ENCODE measurements at regions not wholly inside any gene's neighbourhood (a gene's known extent, or its start where the extent isn't known, plus 50 kb on each side); places are given as distances from the start of the nearest gene placed in this dataset.

GRCh38 chr5:176711883-176712282 is 64.6 kb downstream of the TSPAN17 start:
- no peak for DNase-seq

DNA sequence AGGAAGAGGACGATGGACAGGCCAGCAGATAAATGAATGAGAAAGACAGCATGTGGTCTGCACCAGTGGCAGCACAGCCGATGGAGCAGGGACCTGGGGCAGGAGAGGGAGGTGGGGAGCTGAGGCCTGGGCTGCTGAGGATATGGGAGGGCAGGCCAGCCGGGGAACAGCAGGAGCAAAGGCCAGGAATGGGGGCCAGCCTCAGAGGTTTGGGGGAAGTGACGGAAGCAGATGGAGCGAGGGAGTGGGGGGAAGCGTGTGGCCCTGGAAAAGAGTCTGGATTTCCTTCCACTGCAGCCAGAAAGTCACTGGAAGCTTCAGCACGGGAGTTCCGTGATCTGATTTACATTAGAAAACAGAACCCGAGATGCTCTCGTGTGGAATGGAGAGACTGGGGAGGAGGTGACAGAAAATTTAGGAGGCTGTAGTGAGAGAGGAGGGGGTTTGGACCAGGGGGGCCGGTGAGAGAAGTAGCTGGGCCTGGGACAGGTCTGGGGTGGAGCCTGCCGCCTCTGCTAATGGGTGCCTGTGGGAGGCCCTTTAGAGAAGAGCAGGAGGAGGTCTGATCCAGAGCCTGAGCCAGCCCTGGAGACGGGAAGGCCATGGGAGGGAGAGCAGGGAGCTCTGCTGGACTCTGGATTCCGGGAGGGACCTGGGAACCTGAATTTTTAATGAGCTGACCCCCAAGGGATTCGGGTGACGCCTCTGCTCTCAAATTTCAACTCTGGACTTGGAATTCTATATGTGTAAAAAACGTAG is 65.4 kb downstream of the TSPAN17 start:
- no peak for DNase-seq

DNA sequence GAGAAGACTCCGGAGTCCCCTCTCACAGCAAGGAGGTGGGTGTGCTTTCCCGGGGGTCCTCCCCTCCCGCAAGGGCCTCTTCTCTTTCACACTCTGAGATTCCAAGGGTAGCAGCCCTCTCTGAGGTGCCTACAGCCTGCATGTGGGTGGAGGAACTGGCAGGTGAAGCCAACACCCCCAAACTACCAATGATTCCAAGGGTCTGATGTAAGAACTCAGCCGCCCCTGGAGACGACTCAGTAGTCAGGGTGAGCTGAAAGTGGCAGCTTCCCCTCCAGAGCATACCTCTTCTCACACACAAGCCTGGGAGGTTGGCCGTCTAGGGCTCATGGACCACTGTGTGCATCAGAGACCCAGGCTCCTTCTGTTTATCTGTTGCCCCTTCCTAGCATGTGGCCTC is 66.1 kb downstream of the TSPAN17 start:
- DNase-seq: no peak

DNA sequence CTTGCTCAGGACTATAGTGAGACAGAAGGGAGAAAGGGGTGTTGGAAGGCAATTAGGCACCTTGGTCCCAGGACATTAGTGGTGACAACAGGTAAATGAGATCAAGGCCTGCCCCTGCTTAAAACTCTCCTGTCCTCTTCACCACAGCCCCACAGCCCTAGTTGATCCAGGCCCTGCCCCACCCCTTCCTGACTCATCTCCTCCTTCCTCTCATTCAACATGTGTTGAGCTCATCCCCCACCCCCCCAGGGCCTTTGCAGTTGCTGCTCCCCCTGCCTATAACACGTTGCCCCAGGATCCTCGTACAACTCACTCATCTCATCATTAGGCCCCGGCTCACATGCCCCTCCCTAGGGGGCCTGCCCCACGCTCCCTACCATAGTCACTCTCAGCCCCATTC is 66.8 kb downstream of the TSPAN17 start:
- DNase-seq: no peak

GRCh38 chr5:176716320-176716719 is 69.0 kb downstream of the TSPAN17 start:
- no peak for DNase-seq

DNA sequence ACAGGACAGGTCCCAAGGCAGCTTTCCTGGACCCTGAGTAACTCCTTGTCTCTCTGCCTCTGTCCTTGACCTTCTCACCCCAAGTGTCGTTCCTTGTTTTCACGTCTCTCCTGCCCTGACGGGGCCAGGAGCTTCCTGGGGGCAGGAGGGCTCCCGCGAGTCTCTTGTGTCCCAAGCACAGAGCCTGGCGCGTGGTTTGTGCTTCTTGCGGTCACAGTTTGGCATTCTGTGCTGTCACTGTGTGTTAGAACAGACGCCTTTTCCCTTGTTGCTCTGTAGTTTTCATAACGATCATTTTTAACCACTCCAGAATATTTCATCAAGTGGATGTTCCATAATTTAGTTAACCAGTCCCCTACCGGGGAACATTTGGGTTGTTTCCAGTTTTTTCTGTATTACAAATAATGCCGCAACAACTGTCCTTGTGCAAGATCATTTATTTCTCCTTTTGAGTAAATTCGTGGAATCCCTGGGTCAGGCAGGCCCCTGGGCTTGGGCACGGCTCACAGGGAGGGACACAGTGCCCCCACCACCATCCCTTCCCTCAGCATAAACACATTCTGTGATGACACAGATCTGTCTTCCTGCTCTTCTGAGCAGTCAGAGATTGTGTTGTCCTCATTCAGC is 71.9 kb downstream of the TSPAN17 start:
- no peak for DNase-seq

DNA sequence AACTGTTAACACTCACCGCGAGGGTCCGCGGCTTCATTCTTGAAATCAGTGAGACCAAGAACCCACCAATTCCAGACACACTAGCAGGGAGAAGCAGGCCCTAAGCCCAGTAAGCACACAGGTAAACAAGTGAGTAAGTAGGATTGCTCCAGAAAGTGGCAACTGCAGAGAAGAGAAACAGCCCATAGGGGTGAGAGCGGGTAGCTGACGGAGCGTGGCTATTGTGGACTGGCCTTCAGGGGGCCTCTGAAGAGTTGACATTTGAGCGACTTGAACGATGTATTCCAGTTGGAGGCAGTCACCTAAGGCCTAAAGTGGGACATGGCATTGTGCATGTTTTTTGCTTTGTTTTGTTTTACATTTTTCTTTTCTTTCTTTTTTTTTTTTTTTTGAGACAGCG is 74.2 kb downstream of the TSPAN17 start:
- no peak for DNase-seq

- no peak for DNase-seq
These were observed 75.5 kb downstream of the TSPAN17 start for GRCh38 chr5:176722757-176723156.

GRCh38 chr5:176723440-176723839 is 76.2 kb downstream of the TSPAN17 start:
- no peak for DNase-seq

DNA sequence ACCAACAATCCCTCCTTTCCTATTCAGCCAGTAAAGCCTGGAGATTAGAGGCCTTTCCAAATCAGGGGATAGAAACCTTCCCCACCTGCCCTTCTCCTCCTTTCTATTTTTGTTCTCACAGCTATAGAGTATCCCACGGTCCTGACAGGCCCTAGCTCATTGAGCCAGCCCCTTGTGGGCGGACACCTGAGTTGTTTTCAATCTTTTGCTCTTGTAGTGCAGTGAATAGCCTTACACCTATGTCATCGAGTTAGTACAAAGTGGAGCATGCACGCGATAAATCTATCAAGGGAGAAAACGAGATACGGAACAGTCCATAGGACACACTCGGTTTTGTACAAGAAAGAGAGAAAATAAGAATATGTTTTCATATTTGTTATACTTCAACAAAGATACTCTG is 77.2 kb downstream of the TSPAN17 start:
- DNase-seq: no peak

DNA sequence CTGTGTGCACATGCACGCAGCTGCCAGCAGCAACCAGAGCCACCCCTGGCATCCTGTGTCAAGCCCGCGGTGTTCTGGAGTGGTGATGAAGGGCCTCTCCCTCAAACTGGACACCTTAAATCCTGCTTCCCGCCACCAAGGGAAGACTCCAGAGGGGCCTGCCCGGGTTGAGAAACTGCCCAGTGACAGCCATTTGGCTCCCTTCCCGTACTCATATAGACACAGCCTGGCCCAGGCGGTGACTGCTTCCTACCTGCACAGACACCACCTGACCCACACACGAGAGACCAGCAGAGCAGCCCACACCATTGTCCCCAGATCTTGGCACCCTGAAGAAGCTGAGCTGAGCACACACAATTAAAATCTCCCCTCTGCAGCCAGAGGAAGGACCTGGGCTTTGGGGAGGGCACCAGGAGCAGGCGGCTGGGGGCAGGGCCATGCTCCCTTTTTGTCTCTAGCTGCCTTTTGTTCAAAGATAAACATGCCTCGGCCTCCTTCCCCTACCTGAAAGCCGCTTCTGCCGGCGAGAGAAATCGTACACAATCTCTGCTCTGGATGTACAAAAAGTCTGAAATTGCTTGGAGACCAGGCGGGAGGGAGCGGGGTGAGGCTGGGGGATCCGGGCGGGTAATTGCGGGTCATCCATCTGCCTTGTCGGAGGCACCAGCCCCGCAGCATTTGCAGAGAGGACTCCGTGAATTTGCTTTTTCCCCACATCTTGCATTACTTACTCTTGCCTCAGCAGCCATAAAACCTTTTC is 78.4 kb downstream of the TSPAN17 start:
- peak; percentile 47 for DNase-seq

DNA sequence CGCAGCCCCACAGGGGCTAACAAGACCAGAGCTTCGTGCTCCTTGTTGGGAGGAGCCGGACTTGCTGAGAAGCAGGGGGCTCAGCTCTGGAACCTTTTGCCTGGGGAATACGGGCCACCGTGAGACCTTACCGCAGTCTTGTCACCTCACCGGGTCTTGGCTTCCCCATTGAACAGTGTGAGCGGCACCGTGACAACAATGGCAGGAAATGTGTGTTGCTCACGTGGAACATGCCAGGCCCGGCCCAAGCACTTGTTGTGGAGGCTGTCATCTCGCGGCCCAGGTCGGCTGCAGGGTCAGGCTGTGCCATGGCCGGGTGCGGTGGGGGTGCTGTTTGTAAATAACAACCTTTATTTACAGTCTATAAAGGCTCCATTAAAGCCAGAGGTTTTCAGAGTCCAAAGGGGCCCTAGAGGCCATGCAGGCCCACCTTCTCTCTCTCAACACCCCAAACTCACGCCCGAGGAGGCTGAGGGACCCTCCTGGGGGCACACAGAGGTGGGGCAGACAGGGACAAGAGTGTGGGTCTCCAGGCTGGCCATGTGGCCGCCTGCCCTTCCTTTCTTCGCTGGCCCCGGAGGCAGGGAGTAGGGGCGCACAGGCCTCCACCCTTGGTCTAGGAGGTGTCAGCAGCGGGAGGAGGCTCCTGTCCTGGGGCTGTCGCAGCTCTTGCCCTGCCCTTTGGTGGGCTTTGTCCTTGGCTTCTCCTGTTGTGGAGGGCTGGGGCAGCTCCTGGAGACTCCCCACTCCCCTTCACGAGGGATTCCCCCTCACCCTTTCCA is 79.7 kb downstream of the TSPAN17 start:
- DNase-seq: no peak

GRCh38 chr5:176727528-176727900 is 80.2 kb downstream of the TSPAN17 start:
- no peak for DNase-seq

GRCh38 chr5:176727983-176728675 is 80.8 kb downstream of the TSPAN17 start:
- DNase-seq: no peak

- no peak for DNase-seq
These were observed 81.5 kb upstream of the UNC5A start for GRCh38 chr5:176728831-176729251.

- no peak for DNase-seq
These were observed 79.4 kb upstream of the UNC5A start for GRCh38 chr5:176730815-176731475.

DNA sequence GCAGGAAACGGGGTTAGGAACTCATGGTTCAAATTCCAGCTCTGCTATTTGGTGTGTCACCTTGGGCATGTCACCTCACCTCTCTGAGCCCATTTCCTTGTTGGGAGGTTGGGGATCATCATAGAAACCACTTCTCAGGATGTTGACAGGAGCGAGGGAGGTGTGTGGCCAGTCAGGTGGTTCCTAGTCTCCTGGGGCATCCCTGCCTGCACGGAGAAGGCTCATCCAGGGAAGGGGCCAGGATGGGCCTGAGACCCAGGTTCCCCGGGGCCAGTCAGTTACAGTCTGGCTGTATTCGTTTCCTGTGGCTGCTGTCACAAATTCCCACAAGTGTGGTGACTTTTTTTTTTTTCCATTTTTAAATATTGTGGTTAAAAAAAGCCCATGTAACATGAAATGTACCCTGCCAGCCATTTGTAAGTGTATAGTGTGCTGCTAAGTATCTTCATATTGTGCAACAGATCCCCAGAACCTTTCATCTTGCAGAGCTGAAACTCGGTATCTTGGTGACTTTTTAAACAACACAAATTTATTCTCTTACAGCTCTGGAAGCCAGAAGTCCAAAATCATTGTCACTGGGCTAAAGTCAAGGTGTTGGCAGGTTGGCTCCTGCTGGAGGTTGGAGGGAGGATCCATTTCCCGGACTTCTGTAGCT is 78.7 kb upstream of the UNC5A start:
- DNase-seq: no peak

- DNase-seq: no peak
These were observed 78.1 kb upstream of the UNC5A start for GRCh38 chr5:176732306-176732705.

DNA sequence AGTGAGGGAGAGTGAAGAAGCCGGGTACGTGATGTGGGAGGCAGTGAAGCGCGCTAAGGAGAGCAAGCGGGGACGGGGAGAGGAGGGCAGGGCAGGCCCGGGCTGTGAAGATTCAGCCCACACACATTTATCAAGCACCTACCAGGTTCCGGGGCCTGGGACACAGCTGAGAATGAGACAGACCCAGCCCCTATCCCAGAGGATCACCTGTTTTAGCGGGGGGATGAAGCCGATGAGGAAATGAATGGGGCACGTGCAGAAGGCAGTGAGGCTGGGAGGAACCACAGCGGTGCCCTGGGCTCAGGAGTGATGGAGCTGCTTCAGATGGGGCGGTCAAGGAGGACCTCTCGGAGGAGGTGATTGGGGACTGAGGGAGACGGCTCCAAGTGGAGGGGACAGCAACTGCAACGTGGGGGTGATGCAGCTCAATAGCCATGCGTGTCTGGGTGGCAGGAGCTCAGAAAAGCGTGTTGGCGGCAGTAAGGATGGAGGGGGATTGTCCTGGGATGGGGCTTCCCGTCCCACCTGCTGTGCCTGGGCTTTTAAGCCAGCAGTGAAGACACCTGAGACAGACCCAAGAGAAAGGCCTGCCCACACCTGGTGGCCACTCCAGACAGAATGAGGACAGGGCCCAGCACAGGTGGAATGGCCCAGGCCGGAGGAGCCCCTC is 77.5 kb upstream of the UNC5A start:
- DNase-seq: no peak

DNA sequence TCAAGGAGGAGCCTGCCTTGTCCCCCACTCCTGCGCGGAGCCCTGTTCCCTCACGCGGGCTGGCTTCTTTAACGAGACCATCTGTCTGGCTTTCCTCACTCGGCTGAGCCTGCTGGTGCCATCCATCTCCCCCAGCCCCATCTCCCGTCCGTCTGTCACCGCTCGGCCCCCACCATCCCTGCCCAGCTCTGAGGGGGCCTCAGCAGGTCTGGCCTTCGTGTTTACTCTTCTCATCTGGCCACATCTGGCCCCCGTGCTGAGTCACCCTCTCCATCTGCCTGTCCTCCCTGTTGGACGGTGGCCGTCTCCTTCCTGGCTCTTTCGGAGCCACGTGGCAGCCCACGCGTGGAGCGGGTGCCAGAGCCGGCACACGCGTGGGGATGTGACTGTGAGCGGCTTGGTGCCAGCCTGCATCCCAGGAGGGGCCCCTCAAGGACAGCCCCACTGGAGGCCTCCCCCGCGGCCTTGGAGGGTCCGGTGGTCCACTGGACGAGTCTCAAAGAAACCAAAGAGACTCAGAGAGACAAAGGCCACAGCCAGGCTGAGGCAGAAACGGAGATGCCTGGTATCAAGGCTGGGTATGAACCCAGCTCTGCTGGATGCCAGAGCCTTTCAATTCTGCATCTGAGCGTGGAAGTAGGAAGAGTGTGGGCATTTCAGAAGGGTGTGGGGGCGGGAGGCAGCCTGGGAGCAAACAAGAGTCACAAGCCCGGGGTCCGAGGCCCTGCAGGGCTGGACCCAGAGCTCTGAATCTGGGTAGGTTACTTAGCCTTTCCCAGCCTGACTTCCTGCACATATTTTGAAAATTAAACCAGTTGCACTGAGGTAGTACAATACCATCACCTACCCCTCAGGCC is 76.7 kb upstream of the UNC5A start:
- DNase-seq: no peak
